HCT116 (cell line): ENCODE measurements at regions not wholly inside any gene's neighbourhood (a gene's known extent, or its start where the extent isn't known, plus 50 kb on each side); places are given as distances from the start of the nearest gene placed in this dataset.

Source experiments
- POLR2A ChIP-seq: IDR thresholded peaks from 2 replicates; pipeline ENCODE4 v1.7.0; 2011; ENCODE audit warnings: borderline replicate concordance; ENCODE audit not compliant: insufficient read depth, insufficient read length; ENCODE audit errors: extremely low read depth
- ZNF274 ChIP-seq: fragments of 200-500 bp; sonication (Bioruptor generic); IDR thresholded peaks from 2 replicates; pipeline ENCODE4 v1.6.1; 2014; ENCODE audit warnings: mild to moderate bottlenecking, low read depth, low read length, inconsistent platforms
- TF ChIP-seq, protein P1 (sequence below), 3 experiments: fragments of 200-600 bp in 1 of 3; sonication (generic) in 1 of 3; IDR thresholded peaks in 2 of 3; conservative IDR thresholded peaks in 1 of 3; 2 replicates each; pipeline ENCODE4 v1.5.1; 2012 to 2017; ENCODE audit warnings: low read depth in 2 of 3, low read length in 2 of 3, antibody characterized with exemption in 1 of 3, borderline replicate concordance in 1 of 3, control low read depth in 1 of 3, mild to moderate bottlenecking in 1 of 3, mixed read lengths in 1 of 3, mixed run types in 1 of 3, moderate library complexity in 1 of 3; ENCODE audit not compliant: insufficient read depth in 1 of 3

DNA sequence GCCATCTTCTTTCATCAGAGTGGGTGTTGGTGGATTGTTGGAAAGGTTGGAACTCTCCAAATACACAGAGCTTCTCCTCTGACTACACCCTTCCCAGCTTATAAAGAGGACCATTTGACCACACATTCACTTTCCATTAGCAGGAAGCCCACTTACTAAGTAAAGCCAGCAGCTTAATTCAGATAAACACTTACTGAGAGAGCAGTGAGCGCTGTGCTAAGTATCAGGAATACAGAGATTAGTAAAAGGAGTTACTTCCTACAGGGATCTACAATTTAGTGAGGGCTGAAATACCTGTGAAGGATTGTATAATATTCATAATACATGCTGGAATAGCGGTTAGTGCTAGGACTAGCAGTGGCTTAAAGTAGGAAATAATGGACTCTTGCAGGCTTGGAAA is 343.0 kb downstream of the NYAP2 start:
- TF ChIP-seq, protein P1, sequence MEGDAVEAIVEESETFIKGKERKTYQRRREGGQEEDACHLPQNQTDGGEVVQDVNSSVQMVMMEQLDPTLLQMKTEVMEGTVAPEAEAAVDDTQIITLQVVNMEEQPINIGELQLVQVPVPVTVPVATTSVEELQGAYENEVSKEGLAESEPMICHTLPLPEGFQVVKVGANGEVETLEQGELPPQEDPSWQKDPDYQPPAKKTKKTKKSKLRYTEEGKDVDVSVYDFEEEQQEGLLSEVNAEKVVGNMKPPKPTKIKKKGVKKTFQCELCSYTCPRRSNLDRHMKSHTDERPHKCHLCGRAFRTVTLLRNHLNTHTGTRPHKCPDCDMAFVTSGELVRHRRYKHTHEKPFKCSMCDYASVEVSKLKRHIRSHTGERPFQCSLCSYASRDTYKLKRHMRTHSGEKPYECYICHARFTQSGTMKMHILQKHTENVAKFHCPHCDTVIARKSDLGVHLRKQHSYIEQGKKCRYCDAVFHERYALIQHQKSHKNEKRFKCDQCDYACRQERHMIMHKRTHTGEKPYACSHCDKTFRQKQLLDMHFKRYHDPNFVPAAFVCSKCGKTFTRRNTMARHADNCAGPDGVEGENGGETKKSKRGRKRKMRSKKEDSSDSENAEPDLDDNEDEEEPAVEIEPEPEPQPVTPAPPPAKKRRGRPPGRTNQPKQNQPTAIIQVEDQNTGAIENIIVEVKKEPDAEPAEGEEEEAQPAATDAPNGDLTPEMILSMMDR (IDR thresholded peaks at IDR 0.05 in 2 of 3, conservative IDR thresholded peaks at IDR 0.05 in 1 of 3; ENCODE audit: borderline replicate concordance in 1 of 3, insufficient read depth in 1 of 3, low read depth in 2 of 3, low read length in 2 of 3) = no peak
- no peak for TF ChIP-seq POLR2A
- TF ChIP-seq ZNF274 = no peak
